ENCODE measurements at regions not wholly inside any gene's neighbourhood (a gene's known extent, or its start where the extent isn't known, plus 50 kb on each side); places are given as distances from the start of the nearest gene placed in this dataset.

DNA sequence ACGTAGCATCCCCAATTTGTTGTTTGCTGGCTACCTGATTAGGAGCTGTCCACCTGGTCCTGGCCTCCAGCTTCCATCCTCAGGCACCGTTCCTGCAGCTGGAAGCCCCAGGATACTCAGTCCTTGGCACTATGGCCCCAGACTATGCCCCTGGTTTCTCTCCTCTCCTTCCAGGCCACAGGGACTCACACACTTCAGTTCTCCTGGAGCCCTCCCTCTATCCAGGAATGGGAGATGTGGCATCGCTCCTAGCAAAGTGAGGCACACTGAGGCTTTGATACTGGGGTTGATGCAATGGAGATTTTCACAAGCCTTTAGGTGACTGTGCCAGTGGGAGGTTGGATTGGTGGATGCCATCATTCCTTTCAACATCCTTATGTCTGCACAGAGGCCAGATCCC, 142.8 kb upstream of the B3GAT1 start:
- TF ChIP-seq, protein P1, sequence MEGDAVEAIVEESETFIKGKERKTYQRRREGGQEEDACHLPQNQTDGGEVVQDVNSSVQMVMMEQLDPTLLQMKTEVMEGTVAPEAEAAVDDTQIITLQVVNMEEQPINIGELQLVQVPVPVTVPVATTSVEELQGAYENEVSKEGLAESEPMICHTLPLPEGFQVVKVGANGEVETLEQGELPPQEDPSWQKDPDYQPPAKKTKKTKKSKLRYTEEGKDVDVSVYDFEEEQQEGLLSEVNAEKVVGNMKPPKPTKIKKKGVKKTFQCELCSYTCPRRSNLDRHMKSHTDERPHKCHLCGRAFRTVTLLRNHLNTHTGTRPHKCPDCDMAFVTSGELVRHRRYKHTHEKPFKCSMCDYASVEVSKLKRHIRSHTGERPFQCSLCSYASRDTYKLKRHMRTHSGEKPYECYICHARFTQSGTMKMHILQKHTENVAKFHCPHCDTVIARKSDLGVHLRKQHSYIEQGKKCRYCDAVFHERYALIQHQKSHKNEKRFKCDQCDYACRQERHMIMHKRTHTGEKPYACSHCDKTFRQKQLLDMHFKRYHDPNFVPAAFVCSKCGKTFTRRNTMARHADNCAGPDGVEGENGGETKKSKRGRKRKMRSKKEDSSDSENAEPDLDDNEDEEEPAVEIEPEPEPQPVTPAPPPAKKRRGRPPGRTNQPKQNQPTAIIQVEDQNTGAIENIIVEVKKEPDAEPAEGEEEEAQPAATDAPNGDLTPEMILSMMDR (IDR thresholded peaks at IDR 0.05) = no peak
- TF ChIP-seq, protein P2, sequence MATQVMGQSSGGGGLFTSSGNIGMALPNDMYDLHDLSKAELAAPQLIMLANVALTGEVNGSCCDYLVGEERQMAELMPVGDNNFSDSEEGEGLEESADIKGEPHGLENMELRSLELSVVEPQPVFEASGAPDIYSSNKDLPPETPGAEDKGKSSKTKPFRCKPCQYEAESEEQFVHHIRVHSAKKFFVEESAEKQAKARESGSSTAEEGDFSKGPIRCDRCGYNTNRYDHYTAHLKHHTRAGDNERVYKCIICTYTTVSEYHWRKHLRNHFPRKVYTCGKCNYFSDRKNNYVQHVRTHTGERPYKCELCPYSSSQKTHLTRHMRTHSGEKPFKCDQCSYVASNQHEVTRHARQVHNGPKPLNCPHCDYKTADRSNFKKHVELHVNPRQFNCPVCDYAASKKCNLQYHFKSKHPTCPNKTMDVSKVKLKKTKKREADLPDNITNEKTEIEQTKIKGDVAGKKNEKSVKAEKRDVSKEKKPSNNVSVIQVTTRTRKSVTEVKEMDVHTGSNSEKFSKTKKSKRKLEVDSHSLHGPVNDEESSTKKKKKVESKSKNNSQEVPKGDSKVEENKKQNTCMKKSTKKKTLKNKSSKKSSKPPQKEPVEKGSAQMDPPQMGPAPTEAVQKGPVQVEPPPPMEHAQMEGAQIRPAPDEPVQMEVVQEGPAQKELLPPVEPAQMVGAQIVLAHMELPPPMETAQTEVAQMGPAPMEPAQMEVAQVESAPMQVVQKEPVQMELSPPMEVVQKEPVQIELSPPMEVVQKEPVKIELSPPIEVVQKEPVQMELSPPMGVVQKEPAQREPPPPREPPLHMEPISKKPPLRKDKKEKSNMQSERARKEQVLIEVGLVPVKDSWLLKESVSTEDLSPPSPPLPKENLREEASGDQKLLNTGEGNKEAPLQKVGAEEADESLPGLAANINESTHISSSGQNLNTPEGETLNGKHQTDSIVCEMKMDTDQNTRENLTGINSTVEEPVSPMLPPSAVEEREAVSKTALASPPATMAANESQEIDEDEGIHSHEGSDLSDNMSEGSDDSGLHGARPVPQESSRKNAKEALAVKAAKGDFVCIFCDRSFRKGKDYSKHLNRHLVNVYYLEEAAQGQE (IDR thresholded peaks at IDR 0.05; ENCODE audit: insufficient read depth in 1 of 2, low read depth in 2 of 2, low read length in 1 of 2) = no peak
- TF ChIP-seq POLR2AphosphoS5 (IDR thresholded peaks at IDR 0.05; ENCODE audit: low read depth, low read length) = no peak

Measured in Panc1 (cell line).